Activated CD8-positive, alpha-beta T cell treated with anti-CD3 and anti-CD28 coated beads for 36 hours (primary cell): ENCODE measurements at regions not wholly inside any gene's neighbourhood (a gene's known extent, or its start where the extent isn't known, plus 50 kb on each side); places are given as distances from the start of the nearest gene placed in this dataset.

Source experiments
- ATAC-seq: fragments of 200-7000 bp; cut with Tn5 transposase; one replicate; pipeline ENCODE4 v1.10.0; 2021; ENCODE audit warnings: mild to moderate bottlenecking, moderate library complexity
- CTCF ChIA-PET: fragments of 350-600 bp; sonication (Branson Sonifier 250); formaldehyde crosslinking; loops from one replicate; lab custom pipeline; 2021; ENCODE audit warnings: antibody characterized with exemption; lab: Charles Lee
- POLR2A ChIA-PET: fragments of 350-600 bp; sonication (Branson Sonifier 250); formaldehyde crosslinking; loops from one replicate; lab custom pipeline; 2021; ENCODE audit warnings: antibody characterized with exemption; lab: Charles Lee
- DNase-seq: peaks from one replicate; pipeline ENCODE4 v3.0.0-alpha.2; 2020
- H3K27ac Mint-ChIP-seq: one replicate; pipeline ENCODE4 v1.8.0; 2021; ENCODE audit warnings: mild to moderate bottlenecking, mixed read lengths
- H3K27me3 Mint-ChIP-seq: one replicate; pipeline ENCODE4 v1.8.0; 2021; ENCODE audit warnings: mixed read lengths
- H3K36me3 Mint-ChIP-seq: one replicate; pipeline ENCODE4 v1.8.0; 2021; ENCODE audit warnings: low read depth, mixed read lengths
- H3K4me1 Mint-ChIP-seq: one replicate; pipeline ENCODE4 v1.8.0; 2021; ENCODE audit warnings: low read depth, mixed read lengths
- H3K4me3 Mint-ChIP-seq: one replicate; pipeline ENCODE4 v1.8.0; 2021; ENCODE audit warnings: mild to moderate bottlenecking, moderate library complexity, mixed read lengths
- H3K9me3 Mint-ChIP-seq: one replicate; pipeline ENCODE4 v1.8.0; 2021; ENCODE audit warnings: mixed read lengths
- intact Hi-C: fragments of 100-400 bp; cut with micrococcal nuclease; formaldehyde crosslinking; loops from one replicate; pipeline ENCODE4 v1.10.0; 2022
- TF ChIP-seq, protein P1 (sequence below): fragments of 200-600 bp; IDR thresholded peaks from one replicate; pipeline ENCODE4 v1.8.0; 2022; ENCODE audit warnings: antibody characterized with exemption, mild to moderate bottlenecking

DNA sequence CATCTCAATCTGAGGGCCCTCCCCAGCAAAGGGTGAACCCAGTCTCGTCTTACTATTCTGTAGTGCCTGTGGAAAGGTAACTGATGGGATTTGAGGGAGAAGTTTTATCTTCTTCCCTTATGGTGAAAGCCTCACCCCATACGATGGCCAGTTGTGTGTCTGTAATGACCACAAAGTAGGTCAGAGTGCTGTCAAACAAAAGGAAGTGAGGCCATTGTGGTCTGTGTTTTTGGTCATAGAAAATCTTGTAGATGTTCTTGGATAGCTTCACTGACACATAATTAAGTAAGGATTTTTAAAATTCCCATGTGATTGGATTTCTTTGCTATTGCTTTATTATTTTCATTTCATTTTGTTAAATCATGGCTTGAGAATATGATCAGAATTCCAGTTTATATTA, 505.1 kb upstream of the KLF4 start:
- Mint-ChIP-seq H3K36me3 (no peaks in the 10 kb centered on the region), H3K27ac (no peak overlapping the region), H3K4me1 (no peaks in the 10 kb centered on the region), H3K27me3 (peaks cover 1% of the 10 kb centered on the region), H3K9me3 (no peaks in the 10 kb centered on the region), H3K4me3 (no peak overlapping the region)
- ATAC-seq (no peak), DNase-seq (no peak)
- intact Hi-C loops = no loop called here
- TF ChIP-seq, protein P1, sequence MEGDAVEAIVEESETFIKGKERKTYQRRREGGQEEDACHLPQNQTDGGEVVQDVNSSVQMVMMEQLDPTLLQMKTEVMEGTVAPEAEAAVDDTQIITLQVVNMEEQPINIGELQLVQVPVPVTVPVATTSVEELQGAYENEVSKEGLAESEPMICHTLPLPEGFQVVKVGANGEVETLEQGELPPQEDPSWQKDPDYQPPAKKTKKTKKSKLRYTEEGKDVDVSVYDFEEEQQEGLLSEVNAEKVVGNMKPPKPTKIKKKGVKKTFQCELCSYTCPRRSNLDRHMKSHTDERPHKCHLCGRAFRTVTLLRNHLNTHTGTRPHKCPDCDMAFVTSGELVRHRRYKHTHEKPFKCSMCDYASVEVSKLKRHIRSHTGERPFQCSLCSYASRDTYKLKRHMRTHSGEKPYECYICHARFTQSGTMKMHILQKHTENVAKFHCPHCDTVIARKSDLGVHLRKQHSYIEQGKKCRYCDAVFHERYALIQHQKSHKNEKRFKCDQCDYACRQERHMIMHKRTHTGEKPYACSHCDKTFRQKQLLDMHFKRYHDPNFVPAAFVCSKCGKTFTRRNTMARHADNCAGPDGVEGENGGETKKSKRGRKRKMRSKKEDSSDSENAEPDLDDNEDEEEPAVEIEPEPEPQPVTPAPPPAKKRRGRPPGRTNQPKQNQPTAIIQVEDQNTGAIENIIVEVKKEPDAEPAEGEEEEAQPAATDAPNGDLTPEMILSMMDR = no peak
- ChIA-PET POLR2A (no interaction called here), CTCF (no interaction called here)

DNA sequence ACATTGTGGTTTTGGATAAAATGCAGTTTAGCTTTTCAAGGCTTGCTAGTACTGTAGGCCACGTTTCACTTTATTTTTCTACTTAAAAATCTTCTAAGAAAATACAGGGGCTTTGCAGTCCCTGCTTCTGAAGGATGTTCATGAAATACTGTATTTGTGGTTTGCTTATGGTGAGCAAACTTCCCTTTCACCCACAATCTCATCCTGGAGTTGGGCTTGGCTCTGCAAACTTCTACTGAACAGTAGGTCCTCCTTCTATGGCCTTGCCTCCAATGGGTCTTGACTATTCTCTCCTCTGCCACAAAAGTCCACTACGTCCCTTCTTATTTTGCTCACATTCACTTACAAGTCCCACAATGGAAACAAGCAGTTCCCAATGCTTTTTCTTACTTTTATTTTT, 502.7 kb upstream of the KLF4 start:
- POLR2A ChIA-PET = no interaction called here
- CTCF ChIA-PET = no interaction called here
- TF ChIP-seq, protein P1 = no peak
- H3K4me1 Mint-ChIP-seq = no peaks in the 10 kb centered on the region
- no peaks in the 10 kb centered on the region for H3K9me3 Mint-ChIP-seq
- ATAC-seq (no peak), DNase-seq (no peak)
- intact Hi-C loops = no loop called here
- H3K36me3 Mint-ChIP-seq = no peaks in the 10 kb centered on the region
- H3K27ac Mint-ChIP-seq = no peak overlapping the region
- no peak overlapping the region for H3K4me3 Mint-ChIP-seq
- H3K27me3 Mint-ChIP-seq = peaks cover 1% of the 10 kb centered on the region

DNA sequence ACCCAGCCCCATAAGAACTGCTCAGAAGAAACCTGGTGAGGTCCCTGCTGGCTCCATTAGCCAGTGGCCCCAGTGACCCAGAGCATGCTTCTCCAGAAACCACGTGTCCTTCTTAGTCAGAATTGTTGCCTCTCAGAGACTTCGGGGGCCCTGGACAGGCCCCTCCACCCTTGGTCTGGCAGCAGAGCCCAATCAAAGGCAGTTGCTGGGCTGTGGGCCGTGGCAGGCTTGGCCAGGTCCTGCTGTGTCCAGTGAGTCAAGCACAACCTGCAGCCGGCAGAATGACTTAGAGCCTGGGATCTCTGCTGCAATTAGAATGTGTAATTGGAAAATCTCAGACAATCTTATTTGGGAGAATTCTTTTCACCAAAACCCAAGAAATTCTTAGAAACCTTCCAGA, 502.0 kb upstream of the KLF4 start:
- POLR2A ChIA-PET = no interaction called here
- DNase-seq = no peak
- TF ChIP-seq, protein P1 = no peak
- Mint-ChIP-seq H3K4me1 (no peaks in the 10 kb centered on the region), H3K4me3 (no peak overlapping the region), H3K36me3 (no peaks in the 10 kb centered on the region), H3K27ac (no peak overlapping the region), H3K9me3 (no peaks in the 10 kb centered on the region), H3K27me3 (peaks cover 1% of the 10 kb centered on the region)
- no peak for ATAC-seq
- intact Hi-C loops = no loop called here
- CTCF ChIA-PET = no interaction called here

DNA sequence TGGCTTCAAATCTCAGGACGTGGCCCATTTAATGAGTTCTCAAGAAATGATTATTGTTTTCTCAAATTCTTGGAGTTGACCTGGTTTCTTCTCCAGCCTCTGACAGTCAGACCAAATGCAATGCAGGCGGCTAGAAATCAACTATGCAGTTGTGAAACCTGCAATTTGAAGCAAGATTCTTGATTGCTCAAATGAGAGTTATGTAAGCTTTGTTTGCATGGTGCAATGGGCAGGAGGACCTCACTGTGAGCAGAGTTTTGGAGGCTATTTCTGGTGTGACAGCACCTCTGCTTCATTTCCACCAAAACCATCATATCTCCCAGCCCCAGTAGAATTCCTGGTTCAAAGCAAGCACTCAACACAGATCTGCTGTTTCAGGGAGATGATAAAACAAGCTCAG, 500.0 kb upstream of the KLF4 start:
- TF ChIP-seq, protein P1 = no peak
- DNase-seq (no peak), ATAC-seq (no peak)
- Mint-ChIP-seq H3K9me3 (no peaks in the 10 kb centered on the region), H3K4me1 (no peaks in the 10 kb centered on the region), H3K27me3 (no peaks in the 10 kb centered on the region), H3K27ac (no peak overlapping the region), H3K36me3 (no peaks in the 10 kb centered on the region), H3K4me3 (no peak overlapping the region)
- POLR2A ChIA-PET = no interaction called here
- CTCF ChIA-PET = no interaction called here
- intact Hi-C loops = no loop called here

DNA sequence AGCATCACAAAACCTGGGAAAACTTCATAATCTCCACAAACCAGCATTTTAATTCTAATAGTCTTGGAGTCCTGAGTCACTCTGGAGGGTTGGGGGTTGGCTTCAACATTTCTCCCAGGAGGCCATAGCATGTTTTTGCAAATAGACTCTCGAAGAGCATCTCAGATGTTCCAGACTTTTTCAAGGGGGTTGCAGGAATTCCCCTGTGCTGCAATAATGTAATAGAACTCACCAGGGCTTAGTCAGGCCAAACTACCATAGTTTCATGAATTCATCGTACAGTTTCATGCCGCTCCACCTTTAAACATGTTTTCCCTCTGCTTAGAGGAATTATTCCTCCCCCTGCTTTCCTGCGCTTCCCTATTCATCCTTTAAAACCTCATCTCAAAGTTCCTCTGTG, 499.5 kb upstream of the KLF4 start:
- no peak overlapping the region for H3K27ac Mint-ChIP-seq
- intact Hi-C loops = no loop called here
- H3K27me3 Mint-ChIP-seq = no peaks in the 10 kb centered on the region
- H3K36me3 Mint-ChIP-seq = no peaks in the 10 kb centered on the region
- TF ChIP-seq, protein P1 = no peak
- no peak for ATAC-seq
- no peak overlapping the region for H3K4me3 Mint-ChIP-seq
- no peaks in the 10 kb centered on the region for H3K9me3 Mint-ChIP-seq
- H3K4me1 Mint-ChIP-seq = no peaks in the 10 kb centered on the region
- CTCF ChIA-PET = no interaction called here
- DNase-seq = no peak
- POLR2A ChIA-PET = no interaction called here
